SK-N-SH (cell line): ENCODE measurements at regions not wholly inside any gene's neighbourhood (a gene's known extent, or its start where the extent isn't known, plus 50 kb on each side); places are given as distances from the start of the nearest gene placed in this dataset.

Experiments
- CTCF ChIA-PET: fragments of 300-600, 350-600 bp; formaldehyde crosslinking; extraction: SDS; loops from one replicate; lab custom pipeline; 2021; lab: Yijun Ruan, JAX
- POLR2A ChIA-PET: fragments of 350-600 bp; sonication (Branson Sonifier 250); formaldehyde crosslinking; extraction: SDS; loops from one replicate; lab custom pipeline; 2020; ENCODE audit warnings: antibody characterized with exemption, inconsistent platforms; lab: Yijun Ruan, JAX
- DNase-seq: peaks from one replicate; pipeline ENCODE4 v3.0.0; 2012
- H2AFZ ChIP-seq: fragments of 200-600 bp; sonication (generic); 2 replicates; pipeline ENCODE4 v1.8.1; 2016; ENCODE audit warnings: antibody characterized with exemption, mild to moderate bottlenecking, low read depth
- H3F3A ChIP-seq: fragments of 200-600 bp; sonication (generic); replicated peaks from 2 replicates; pipeline ENCODE3; 2016; ENCODE audit warnings: antibody characterized with exemption, mild to moderate bottlenecking; ENCODE audit not compliant: insufficient read depth
- H3K27ac ChIP-seq, 2 experiments: fragments of 200-500 bp in 1 of 2; fragments of 200-600 bp in 1 of 2; sonication (Bioruptor generic) in 1 of 2; sonication (generic), shearing (Covaris generic) in 1 of 2; 2 replicates each; pipeline versions ENCODE4 v1.5.1 to v1.6.1; 2014 to 2016; ENCODE audit warnings: low read depth in 2 of 2, inconsistent platforms in 1 of 2, low read length in 1 of 2, mild to moderate bottlenecking in 1 of 2, mixed read lengths in 1 of 2
- H3K27me3 ChIP-seq: fragments of 200-600 bp; sonication (generic), shearing (Covaris generic); 2 replicates; pipeline ENCODE4 v1.6.1; 2016; ENCODE audit warnings: mixed run types; ENCODE audit not compliant: insufficient read depth
- H3K36me3 ChIP-seq, 2 experiments: fragments of 200-500 bp in 1 of 2; fragments of 200-600 bp in 1 of 2; sonication (Bioruptor generic) in 1 of 2; sonication (generic) in 1 of 2; replicated peaks in 1 of 2; 2 replicates each; pipeline versions ENCODE3 to v1.5.1; 2014 to 2016; ENCODE audit warnings: low read length in 1 of 2, mild to moderate bottlenecking in 1 of 2; ENCODE audit not compliant: insufficient read depth in 2 of 2, control insufficient read depth in 1 of 2
- H3K4me1 ChIP-seq, 2 experiments: fragments of 200-500 bp in 1 of 2; fragments of 200-600 bp in 1 of 2; sonication (Bioruptor generic) in 1 of 2; sonication (generic), shearing (Covaris generic) in 1 of 2; 2 replicates each; pipeline versions ENCODE4 v1.5.1 to v1.6.1; 2014 to 2016; ENCODE audit warnings: low read depth in 1 of 2, low read length in 1 of 2, mixed run types in 1 of 2; ENCODE audit not compliant: insufficient read depth in 2 of 2, control insufficient read depth in 1 of 2
- H3K4me2 ChIP-seq: fragments of 200-600 bp; sonication (generic), shearing (Covaris generic); 2 replicates; pipeline ENCODE4 v1.6.1; 2017; ENCODE audit warnings: mixed run types
- H3K4me3 ChIP-seq, 2 experiments: fragments of 200-500 bp in 1 of 2; fragments of 200-600 bp in 1 of 2; sonication (Bioruptor generic) in 1 of 2; sonication (generic), shearing (Covaris generic) in 1 of 2; 2 replicates each; pipeline versions ENCODE4 v1.5.1 to v1.8.1; 2014 to 2016; ENCODE audit warnings: low read depth in 2 of 2, inconsistent platforms in 1 of 2, low read length in 1 of 2, mild to moderate bottlenecking in 1 of 2, mixed read lengths in 1 of 2, moderate library complexity in 1 of 2
- H3K79me2 ChIP-seq: fragments of 200-600 bp; sonication (generic); 2 replicates; pipeline ENCODE4 v1.8.1; 2017; ENCODE audit warnings: mild to moderate bottlenecking; ENCODE audit not compliant: insufficient read depth
- H3K9ac ChIP-seq: fragments of 200-600 bp; sonication (generic); 2 replicates; pipeline ENCODE4 v1.6.1; 2017; ENCODE audit warnings: mixed run types
- H3K9me2 ChIP-seq: fragments of 200-600 bp; sonication (generic); 2 replicates; pipeline ENCODE4 v1.6.1; 2017; ENCODE audit warnings: mixed run types
- H3K9me3 ChIP-seq: fragments of 200-600 bp; sonication (generic); 2 replicates; pipeline ENCODE4 v1.6.1; 2017; ENCODE audit warnings: mixed run types, mild to moderate bottlenecking, moderate library complexity
- H4K20me1 ChIP-seq: fragments of 200-600 bp; sonication (generic); 2 replicates; pipeline ENCODE4 v1.6.1; 2017; ENCODE audit warnings: mild to moderate bottlenecking, mixed run types; ENCODE audit not compliant: insufficient read depth
- FOSL2 ChIP-seq: IDR thresholded peaks from 2 replicates; pipeline ENCODE4 v1.4.0; 2012; ENCODE audit warnings: low read depth, mild to moderate bottlenecking, moderate library complexity, borderline replicate concordance
- FOXM1 ChIP-seq: IDR thresholded peaks from 2 replicates; pipeline ENCODE4 v1.4.0; 2012; ENCODE audit warnings: low read depth, mild to moderate bottlenecking
- GABPA ChIP-seq: IDR thresholded peaks from 2 replicates; pipeline ENCODE4 v1.4.0; 2012; ENCODE audit warnings: low read depth, mild to moderate bottlenecking
- RAD21 ChIP-seq: IDR thresholded peaks from 2 replicates; pipeline ENCODE4 v1.6.1; 2012; ENCODE audit warnings: mild to moderate bottlenecking, low read length
- RFX5 ChIP-seq: IDR thresholded peaks from 2 replicates; pipeline ENCODE4 v1.6.1; 2012; ENCODE audit warnings: mild to moderate bottlenecking, improper control_type of control experiment, low read length
- SIN3A ChIP-seq: IDR thresholded peaks from 2 replicates; pipeline ENCODE4 v1.6.1; 2012; ENCODE audit warnings: low read depth, mild to moderate bottlenecking, low read length, moderate library complexity, borderline replicate concordance
- TCF12 ChIP-seq: IDR thresholded peaks from 2 replicates; pipeline ENCODE4 v1.4.0; 2012
- USF2 ChIP-seq: fragments of 150-350 bp; IDR thresholded peaks from 2 replicates; pipeline ENCODE4 v1.6.1; 2017; ENCODE audit warnings: antibody characterized with exemption, low read length, low read depth, borderline replicate concordance
- YY1 ChIP-seq: IDR thresholded peaks from 2 replicates; pipeline ENCODE4 v1.4.0; 2012; ENCODE audit warnings: low read depth, mild to moderate bottlenecking
- WGBS: methylation state at CpG from one replicate; pipeline ENCODE4 v1.1.6; 2017; ENCODE audit warnings: low lambda C conversion rate; 5-methylcytosine and 5-hydroxymethylcytosine counted together
- TF ChIP-seq, protein P1 (sequence below): IDR thresholded peaks from 2 replicates; pipeline ENCODE4 v1.4.0; 2012; ENCODE audit warnings: low read depth, borderline replicate concordance

- ChIA-PET CTCF (interaction anchor here (0.8 to 1.5 kb wide), 3 partner anchors 13 to 1242 kb away, joined by 3 to 5 read pairs (median 3); no protein-coding TSS in a partner anchor), POLR2A (no interaction called here)
- no peaks in the 10 kb centered on the region for H3K27me3 ChIP-seq
- WGBS, result 55% methylated on average over 7 of the region's 7 CpGs
- H3K79me2 ChIP-seq, result no peaks in the 10 kb centered on the region
- no peaks in the 10 kb centered on the region; a peak in 1 of 4 replicates for H3K4me1 ChIP-seq
- no peaks in the 10 kb centered on the region for H3K36me3 ChIP-seq
- H3K9me2 ChIP-seq, result no peaks in the 10 kb centered on the region
- DNase-seq, result no peak
- no peak overlapping the region for H3K4me2 ChIP-seq
- TF ChIP-seq RAD21 (no peak), FOXM1 (no peak), USF2 (no peak), RFX5 (no peak)
- H3K9ac ChIP-seq, result no peak overlapping the region
- H3F3A ChIP-seq, result no peaks in the 10 kb centered on the region
- no peaks in the 10 kb centered on the region for H3K9me3 ChIP-seq
- no peak overlapping the region for H2AFZ ChIP-seq
- no peak overlapping the region for H3K27ac ChIP-seq
- no peak overlapping the region for H3K4me3 ChIP-seq
- H4K20me1 ChIP-seq, result no peaks in the 10 kb centered on the region
Measured at GRCh38 chr20:52305858-52306257, 114.3 kb upstream of the ZFP64 start.

GRCh38 chr20:52305024-52305645, 113.6 kb upstream of the ZFP64 start:
- Histone ChIP-seq H3K4me1 (no peaks in the 10 kb centered on the region; a peak in 1 of 4 replicates), H3K9ac (no peak overlapping the region), H3F3A (no peaks in the 10 kb centered on the region), H2AFZ (no peak overlapping the region), H3K36me3 (no peaks in the 10 kb centered on the region), H3K27me3 (no peaks in the 10 kb centered on the region), H3K79me2 (no peaks in the 10 kb centered on the region), H3K27ac (no peak overlapping the region), H3K9me3 (no peaks in the 10 kb centered on the region), H3K9me2 (no peaks in the 10 kb centered on the region), H3K4me2 (no peak overlapping the region), H4K20me1 (no peaks in the 10 kb centered on the region), H3K4me3 (no peak overlapping the region)
- no peak for TF ChIP-seq SIN3A
- TF ChIP-seq GABPA, result no peak
- TF ChIP-seq, protein P1, sequence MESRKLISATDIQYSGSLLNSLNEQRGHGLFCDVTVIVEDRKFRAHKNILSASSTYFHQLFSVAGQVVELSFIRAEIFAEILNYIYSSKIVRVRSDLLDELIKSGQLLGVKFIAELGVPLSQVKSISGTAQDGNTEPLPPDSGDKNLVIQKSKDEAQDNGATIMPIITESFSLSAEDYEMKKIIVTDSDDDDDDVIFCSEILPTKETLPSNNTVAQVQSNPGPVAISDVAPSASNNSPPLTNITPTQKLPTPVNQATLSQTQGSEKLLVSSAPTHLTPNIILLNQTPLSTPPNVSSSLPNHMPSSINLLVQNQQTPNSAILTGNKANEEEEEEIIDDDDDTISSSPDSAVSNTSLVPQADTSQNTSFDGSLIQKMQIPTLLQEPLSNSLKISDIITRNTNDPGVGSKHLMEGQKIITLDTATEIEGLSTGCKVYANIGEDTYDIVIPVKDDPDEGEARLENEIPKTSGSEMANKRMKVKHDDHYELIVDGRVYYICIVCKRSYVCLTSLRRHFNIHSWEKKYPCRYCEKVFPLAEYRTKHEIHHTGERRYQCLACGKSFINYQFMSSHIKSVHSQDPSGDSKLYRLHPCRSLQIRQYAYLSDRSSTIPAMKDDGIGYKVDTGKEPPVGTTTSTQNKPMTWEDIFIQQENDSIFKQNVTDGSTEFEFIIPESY, result no peak
- TF ChIP-seq FOSL2, result no peak
- TF ChIP-seq TCF12, result no peak
- no peak for TF ChIP-seq YY1
- no peak for DNase-seq
- ChIA-PET CTCF (interaction anchor here (0.8 kb wide), 1 partner anchor 63 kb away, joined by 3 read pairs; no protein-coding TSS in a partner anchor), POLR2A (no interaction called here)
- 49% methylated on average over 3 of the region's 3 CpGs for WGBS
